Left ventricle myocardium superior (tissue), 1 donor: ENCODE measurements at regions not wholly inside any gene's neighbourhood (a gene's known extent, or its start where the extent isn't known, plus 50 kb on each side); places are given as distances from the start of the nearest gene placed in this dataset.
"Not testable (repeated sequence)": the region's sequence is repeated elsewhere in the genome, so short reads cannot be mapped to it uniquely, and the experiment has no call there.

Experiments used
- ATAC-seq: fragments of 200-7000 bp; cut with Tn5 transposase; one replicate; pipeline ENCODE4 v1.9.1; 2020; ENCODE audit warnings: mild to moderate bottlenecking, moderate library complexity
- DNase-seq: peaks from one replicate; pipeline ENCODE4 v3.0.0-alpha.2; 2020
- intact Hi-C: fragments of 100-400 bp; cut with micrococcal nuclease; formaldehyde crosslinking; loops from one replicate; pipeline ENCODE4 v1.11.0; 2022
- donor health status: DM: no; HTN: yes; CAD: no; lungs with severe emphysema.

DNA sequence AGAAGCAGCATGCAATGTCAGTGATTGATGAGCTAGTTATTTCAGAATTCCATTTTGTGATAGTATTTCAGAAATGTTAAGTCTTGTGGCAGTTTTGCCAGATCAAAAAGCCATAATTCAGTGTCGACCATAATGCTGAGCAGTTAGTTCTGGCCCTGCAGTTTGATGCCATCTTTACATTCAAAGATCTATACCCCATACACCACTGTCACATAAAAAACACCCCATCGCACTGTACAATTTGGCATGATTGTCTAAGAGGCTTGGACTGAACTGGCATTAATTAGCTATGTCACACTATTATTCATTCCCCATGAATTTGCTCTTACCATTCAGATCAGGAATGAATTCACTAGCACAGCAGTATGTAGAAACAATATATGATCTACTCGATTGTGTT, 127.7 kb upstream of the EPHA3 start:
- no peak for ATAC-seq
- intact Hi-C loops, result no loop called here
- no peak for DNase-seq

- ATAC-seq (no peak), DNase-seq (no peak)
- intact Hi-C loops, result no loop called here
These were observed 124.0 kb upstream of the EPHA3 start for GRCh38 chr3:88983458-88983857.

- ATAC-seq (peak; percentile 56), DNase-seq (no peak)
- intact Hi-C loops, result no loop called here
These were observed 123.2 kb upstream of the EPHA3 start for GRCh38 chr3:88984256-88984655.

- peak; percentile 29 for ATAC-seq
- intact Hi-C loops, result no loop called here
- no peak for DNase-seq
These were observed 122.6 kb upstream of the EPHA3 start for GRCh38 chr3:88984832-88985231.

- DNase-seq (no peak), ATAC-seq (no peak)
- intact Hi-C loops, result no loop called here
These were observed 121.9 kb upstream of the EPHA3 start for GRCh38 chr3:88985491-88985890.

GRCh38 chr3:88986834-88987233, 120.6 kb upstream of the EPHA3 start:
- intact Hi-C loops, result no loop called here
- no peak for ATAC-seq
- DNase-seq, result no peak

DNA sequence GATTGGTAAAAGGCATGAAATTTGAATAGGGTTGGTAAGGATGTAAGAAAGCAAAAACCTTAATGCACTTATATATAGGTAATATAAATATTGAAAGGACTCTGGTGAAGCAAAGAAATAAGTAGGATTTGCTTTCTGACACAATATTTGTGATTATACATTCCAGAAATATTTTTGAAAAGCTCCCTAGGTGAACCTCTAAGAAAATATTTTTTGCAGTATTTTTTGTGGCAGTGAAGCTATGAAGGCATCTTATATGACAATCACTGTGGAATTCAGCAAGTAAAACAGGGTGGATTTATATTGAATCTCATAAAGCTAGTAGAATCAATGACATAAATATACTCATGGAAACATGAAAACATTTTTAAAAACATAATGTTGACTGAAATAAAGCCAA, 119.6 kb upstream of the EPHA3 start:
- DNase-seq (no peak), ATAC-seq (no peak)
- intact Hi-C loops, result no loop called here

GRCh38 chr3:88988906-88989305, 118.5 kb upstream of the EPHA3 start:
- intact Hi-C loops, result no loop called here
- no peak for ATAC-seq
- DNase-seq, result no peak

DNA sequence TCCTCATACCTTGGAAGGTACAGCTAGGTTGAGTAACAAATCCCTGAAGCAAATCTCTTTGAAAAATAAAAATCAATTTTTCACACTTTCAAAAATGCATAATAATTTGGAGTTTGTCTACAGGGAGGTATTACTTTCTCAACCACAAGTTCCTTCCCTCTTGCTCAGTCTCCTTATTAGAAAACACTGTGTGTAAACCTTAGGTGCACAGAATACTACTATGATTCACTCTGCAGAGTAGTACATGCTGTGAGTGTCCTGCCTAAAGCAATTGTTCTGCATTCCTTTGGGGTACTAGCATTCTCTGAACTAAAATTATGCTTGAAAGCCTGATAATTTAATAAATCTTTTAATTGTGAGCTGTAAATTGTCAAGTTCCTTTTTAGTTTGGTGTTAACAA, 115.9 kb upstream of the EPHA3 start:
- intact Hi-C loops, result no loop called here
- DNase-seq, result no peak
- ATAC-seq, result no peak

DNA sequence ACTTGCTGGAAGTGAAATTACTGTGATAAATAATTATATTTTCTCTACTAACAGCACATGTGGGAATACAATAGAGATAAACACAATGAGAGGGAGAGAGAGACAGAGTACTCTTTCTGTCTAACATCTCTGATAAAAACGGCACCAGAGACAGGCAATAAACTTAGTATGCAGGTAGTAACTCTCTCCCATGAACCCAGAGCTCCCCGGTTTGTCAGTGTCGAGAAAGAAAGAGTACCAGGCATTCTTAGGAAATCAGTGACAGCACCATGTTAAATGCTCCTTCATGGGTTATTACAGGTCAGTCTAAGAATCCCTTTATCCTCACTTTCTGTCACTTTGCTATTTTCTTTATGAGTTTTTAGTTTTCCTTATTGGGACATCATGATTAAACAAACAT, 110.7 kb upstream of the EPHA3 start:
- DNase-seq, result no peak
- intact Hi-C loops, result no loop called here
- ATAC-seq, result peak; percentile 28

- ATAC-seq (no peak), DNase-seq (no peak)
- intact Hi-C loops, result no loop called here
These were observed 110.2 kb upstream of the EPHA3 start for GRCh38 chr3:88997260-88997659.

GRCh38 chr3:89000886-89001285, 106.5 kb upstream of the EPHA3 start:
- intact Hi-C loops, result no loop called here
- no peak for DNase-seq
- no peak for ATAC-seq

DNA sequence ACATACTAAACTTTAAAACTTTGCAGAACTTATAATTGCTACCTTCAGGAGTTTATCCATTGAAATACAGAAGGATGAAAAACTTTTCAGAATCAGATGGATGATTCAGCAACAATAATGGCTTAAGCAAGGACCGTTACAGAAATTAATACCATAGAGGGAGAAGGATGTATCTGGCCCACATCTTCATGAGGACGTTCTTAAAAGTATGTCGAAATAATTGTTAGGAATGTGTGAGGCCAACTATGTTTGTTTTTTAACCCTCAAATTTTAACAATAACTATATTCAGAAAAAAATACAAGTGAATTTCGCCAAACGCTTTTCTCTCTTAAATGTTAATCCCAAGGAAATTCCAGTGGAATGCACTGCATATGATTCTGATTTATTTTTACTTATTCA, 105.2 kb upstream of the EPHA3 start:
- no peak for ATAC-seq
- no peak for DNase-seq
- intact Hi-C loops, result no loop called here

GRCh38 chr3:89013536-89013935, 93.9 kb upstream of the EPHA3 start:
- intact Hi-C loops, result no loop called here
- ATAC-seq, result no peak
- no peak for DNase-seq

GRCh38 chr3:89017531-89017930, 89.9 kb upstream of the EPHA3 start:
- no peak for ATAC-seq
- DNase-seq, result no peak
- intact Hi-C loops, result no loop called here

GRCh38 chr3:89025185-89025584, 82.2 kb upstream of the EPHA3 start:
- no peak for ATAC-seq
- no peak for DNase-seq
- intact Hi-C loops, result no loop called here

DNA sequence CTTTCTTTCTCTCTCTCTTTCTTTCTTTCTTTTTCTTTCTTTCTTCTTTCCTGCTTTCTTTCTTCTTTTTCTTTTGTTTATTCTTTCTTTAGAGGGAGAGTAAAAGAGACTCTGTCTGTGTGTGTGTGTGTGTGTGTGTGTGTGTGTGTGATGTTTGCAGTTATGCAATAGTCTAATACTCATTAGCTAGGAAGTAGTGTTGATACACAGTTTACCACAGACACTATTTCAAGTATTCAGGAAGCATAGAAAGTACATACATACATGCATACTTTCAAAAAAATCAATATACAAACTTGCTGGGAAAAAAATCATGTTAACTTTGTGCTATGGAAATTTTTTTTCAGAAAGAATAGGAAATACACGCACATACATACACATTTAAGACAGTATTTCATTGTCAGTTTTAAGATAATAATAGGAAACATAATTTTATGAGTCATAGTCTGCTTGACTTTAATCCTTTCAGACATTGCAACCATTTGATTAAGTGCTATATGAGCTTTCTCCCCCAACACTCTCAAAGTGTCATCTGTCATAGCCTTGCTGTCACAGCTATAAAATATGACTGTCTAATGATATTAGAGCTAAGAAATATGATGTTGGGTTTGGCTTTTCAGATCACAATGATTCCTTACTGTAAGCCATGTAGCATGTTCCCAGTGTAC, 74.9 kb upstream of the EPHA3 start:
- intact Hi-C loops, result no loop called here
- no peak for ATAC-seq
- no peak for DNase-seq

GRCh38 chr3:89034723-89035122, 72.7 kb upstream of the EPHA3 start:
- DNase-seq, intact Hi-C loops, ATAC-seq: not testable (repeated sequence)

GRCh38 chr3:89038869-89039268, 68.6 kb upstream of the EPHA3 start:
- intact Hi-C loops, result no loop called here
- ATAC-seq (no peak), DNase-seq (no peak)

- DNase-seq, result no peak
- intact Hi-C loops, result no loop called here
- ATAC-seq, result no peak
These were observed 65.1 kb upstream of the EPHA3 start for GRCh38 chr3:89042236-89042835.

GRCh38 chr3:89043406-89043932, 64.0 kb upstream of the EPHA3 start:
- DNase-seq (no peak), ATAC-seq (no peak)
- intact Hi-C loops, result no loop called here
